Bronchial epithelial cell (primary cell): ENCODE measurements at regions not wholly inside any gene's neighbourhood (a gene's known extent, or its start where the extent isn't known, plus 50 kb on each side); places are given as distances from the start of the nearest gene placed in this dataset.

Experiments used
- DNase-seq: peaks from one replicate; pipeline ENCODE4 v3.0.0-alpha.2; 2010; ENCODE audit warnings: low read depth
- FAIRE-seq: peaks from 2 replicates; lab custom pipeline; 2011; peaks lifted over from hg19 to GRCh38; lab: Jason Lieb, UNC
- H3K27me3 ChIP-seq: 2 replicates; pipeline ENCODE4 v1.5.1; 2011; ENCODE audit warnings: low read length; ENCODE audit not compliant: control insufficient read depth, insufficient read depth
- H3K36me3 ChIP-seq: 2 replicates; pipeline ENCODE4 v1.5.1; 2011; ENCODE audit warnings: low read length; ENCODE audit not compliant: control insufficient read depth, insufficient read depth
- H3K4me3 ChIP-seq: 2 replicates; pipeline ENCODE4 v1.5.1; 2011; ENCODE audit warnings: mild to moderate bottlenecking, low read depth, low read length, control low read depth
- CTCF ChIP-seq: IDR thresholded peaks from 2 replicates; pipeline ENCODE4 v1.5.1; 2011; ENCODE audit warnings: mild to moderate bottlenecking, moderate library complexity, low read length, control low read depth, inconsistent platforms; ENCODE audit not compliant: insufficient read depth, severe bottlenecking

GRCh38 chr15:93706495-93707292, 524.7 kb upstream of the MCTP2 start:
- H3K36me3 ChIP-seq, result no peaks in the 10 kb centered on the region
- no peaks in the 10 kb centered on the region for H3K27me3 ChIP-seq
- H3K4me3 ChIP-seq, result no peak overlapping the region
- no peak for TF ChIP-seq CTCF
- FAIRE-seq (peak; percentile 18), DNase-seq (no peak)

- TF ChIP-seq CTCF, result no peak
- DNase-seq, result no peak
- no peaks in the 10 kb centered on the region for H3K27me3 ChIP-seq
- H3K4me3 ChIP-seq, result no peak overlapping the region
- no peak for FAIRE-seq
- no peaks in the 10 kb centered on the region for H3K36me3 ChIP-seq
Observed at GRCh38 chr15:93705753-93706455, 525.5 kb upstream of the MCTP2 start.

GRCh38 chr15:93703092-93703739, 528.1 kb upstream of the MCTP2 start:
- no peak for FAIRE-seq
- TF ChIP-seq CTCF, result no peak
- Histone ChIP-seq H3K4me3 (no peak overlapping the region), H3K36me3 (no peaks in the 10 kb centered on the region), H3K27me3 (no peaks in the 10 kb centered on the region)
- DNase-seq, result peak; percentile 56

- Histone ChIP-seq H3K27me3 (no peaks in the 10 kb centered on the region), H3K36me3 (no peaks in the 10 kb centered on the region), H3K4me3 (no peak overlapping the region)
- FAIRE-seq (no peak), DNase-seq (no peak)
- no peak for TF ChIP-seq CTCF
Observed at GRCh38 chr15:93700051-93700450, 531.3 kb upstream of the MCTP2 start.

- DNase-seq (peak; percentile 49), FAIRE-seq (no peak)
- TF ChIP-seq CTCF, result no peak
- Histone ChIP-seq H3K4me3 (no peak overlapping the region), H3K27me3 (peaks cover 2% of the 10 kb centered on the region), H3K36me3 (no peaks in the 10 kb centered on the region)
Observed at GRCh38 chr15:93694033-93694432, 537.3 kb upstream of the MCTP2 start.
